ENCODE measurements at regions not wholly inside any gene's neighbourhood (a gene's known extent, or its start where the extent isn't known, plus 50 kb on each side); places are given as distances from the start of the nearest gene placed in this dataset.

DNA sequence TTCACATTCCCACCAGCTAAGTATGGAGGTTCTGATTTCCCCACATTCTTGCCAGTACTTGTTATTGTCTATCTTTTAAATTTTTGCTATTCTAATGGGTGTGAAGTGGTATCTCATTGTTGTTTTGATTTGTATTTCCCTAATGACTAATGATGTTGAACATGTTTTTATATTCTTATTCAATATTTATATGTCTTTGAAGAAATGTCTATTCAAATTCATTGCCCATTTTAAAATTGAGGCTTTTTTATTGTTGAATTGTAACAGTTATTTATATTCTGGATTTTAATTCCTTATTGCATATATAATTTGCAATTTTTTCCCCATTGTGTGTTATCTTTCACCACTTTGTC lies 255.3 kb downstream of the EDEM1 start:
- no peak overlapping the region for H3K27ac Mint-ChIP-seq
- no peak overlapping the region for H3K4me3 Mint-ChIP-seq
- H3K9me3 Mint-ChIP-seq, result no peaks in the 10 kb centered on the region
- H3K36me3 Mint-ChIP-seq (ENCODE audit: low read depth), result no peaks in the 10 kb centered on the region
- no peaks in the 10 kb centered on the region for H3K27me3 Mint-ChIP-seq
- H3K4me1 Mint-ChIP-seq (ENCODE audit: low read depth), result no peaks in the 10 kb centered on the region

DNA sequence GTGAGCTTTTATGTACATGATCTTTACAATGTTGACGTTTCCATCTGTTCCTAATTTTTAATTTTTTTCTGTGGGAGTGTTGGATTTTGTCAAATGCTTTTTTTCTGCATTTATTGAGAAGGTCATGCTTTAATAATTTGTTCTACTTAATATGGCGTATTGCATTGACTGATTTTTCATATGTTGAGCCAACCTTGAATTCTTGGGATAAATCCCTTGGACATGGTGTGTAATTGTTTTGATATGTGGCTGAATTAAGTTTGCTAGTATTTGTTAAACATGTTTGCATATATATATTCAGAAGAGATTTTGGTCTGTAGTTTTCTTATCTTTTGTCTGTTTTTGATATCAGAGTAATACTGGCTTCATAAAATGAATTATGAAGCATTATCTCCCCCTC lies 256.7 kb downstream of the EDEM1 start:
- no peak overlapping the region for H3K4me3 Mint-ChIP-seq
- no peaks in the 10 kb centered on the region for H3K4me1 Mint-ChIP-seq (ENCODE audit: low read depth)
- H3K27ac Mint-ChIP-seq, result no peak overlapping the region

DNA sequence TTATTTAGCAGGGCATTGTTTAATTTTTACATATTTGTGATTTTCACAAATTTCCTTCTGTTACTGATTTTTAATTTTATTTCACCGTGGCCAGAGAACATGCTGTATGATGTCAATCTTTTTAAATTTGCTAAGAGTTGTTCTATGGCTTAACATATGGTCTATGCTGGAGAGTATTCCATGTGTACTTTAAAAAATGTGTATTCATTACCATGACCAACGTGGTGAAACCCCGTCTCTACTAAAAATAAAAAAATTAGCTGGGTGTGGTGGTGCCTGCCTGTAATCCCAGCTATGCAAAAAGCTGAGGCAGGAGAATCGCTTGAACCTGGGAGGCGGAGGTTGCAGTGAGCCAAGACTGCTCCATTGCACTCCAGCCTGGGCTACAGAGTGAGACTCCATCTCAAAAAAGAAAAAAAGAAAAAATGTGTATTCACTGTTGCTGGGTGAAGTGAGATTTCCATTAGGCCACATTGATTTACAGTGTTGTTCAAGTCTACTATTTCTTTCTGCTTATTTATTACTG lies 258.2 kb downstream of the EDEM1 start:
- no peaks in the 10 kb centered on the region for H3K4me1 Mint-ChIP-seq (ENCODE audit: low read depth)

More for the DNA sequence above, 256.7 kb downstream of the EDEM1 start:
- Mint-ChIP-seq H3K9me3 (no peaks in the 10 kb centered on the region), H3K27me3 (no peaks in the 10 kb centered on the region), H3K36me3 (ENCODE audit: low read depth) (no peaks in the 10 kb centered on the region)

DNA sequence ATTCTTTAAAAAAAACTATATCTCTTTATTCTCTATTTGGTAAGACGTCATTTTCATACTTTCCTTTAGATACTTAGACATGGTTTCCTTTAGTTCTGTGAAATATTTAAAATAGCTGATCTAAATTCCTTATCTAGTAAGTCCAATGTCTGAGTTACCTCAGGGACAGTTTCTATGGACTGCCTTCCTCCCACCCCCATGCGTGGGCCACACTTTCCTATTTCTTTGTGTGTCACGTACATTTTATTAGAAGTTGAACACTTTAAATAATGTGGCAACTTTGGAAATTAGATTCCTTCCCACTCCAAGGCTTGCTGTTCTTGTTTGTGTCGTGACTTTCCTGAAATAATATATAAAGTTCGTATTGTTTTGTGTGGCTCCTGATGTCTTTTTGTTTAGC lies 260.7 kb downstream of the EDEM1 start:
- Mint-ChIP-seq H3K4me1 (ENCODE audit: low read depth) (no peaks in the 10 kb centered on the region), H3K9me3 (no peaks in the 10 kb centered on the region), H3K4me3 (no peak overlapping the region), H3K27me3 (peaks cover 7% of the 10 kb centered on the region), H3K36me3 (ENCODE audit: low read depth) (no peaks in the 10 kb centered on the region), H3K27ac (no peak overlapping the region)

More for the DNA sequence above, 258.2 kb downstream of the EDEM1 start:
- no peaks in the 10 kb centered on the region for H3K9me3 Mint-ChIP-seq
- no peaks in the 10 kb centered on the region for H3K36me3 Mint-ChIP-seq (ENCODE audit: low read depth)
- H3K4me3 Mint-ChIP-seq, result no peak overlapping the region
- H3K27me3 Mint-ChIP-seq, result peaks cover 7% of the 10 kb centered on the region
- H3K27ac Mint-ChIP-seq, result no peak overlapping the region

DNA sequence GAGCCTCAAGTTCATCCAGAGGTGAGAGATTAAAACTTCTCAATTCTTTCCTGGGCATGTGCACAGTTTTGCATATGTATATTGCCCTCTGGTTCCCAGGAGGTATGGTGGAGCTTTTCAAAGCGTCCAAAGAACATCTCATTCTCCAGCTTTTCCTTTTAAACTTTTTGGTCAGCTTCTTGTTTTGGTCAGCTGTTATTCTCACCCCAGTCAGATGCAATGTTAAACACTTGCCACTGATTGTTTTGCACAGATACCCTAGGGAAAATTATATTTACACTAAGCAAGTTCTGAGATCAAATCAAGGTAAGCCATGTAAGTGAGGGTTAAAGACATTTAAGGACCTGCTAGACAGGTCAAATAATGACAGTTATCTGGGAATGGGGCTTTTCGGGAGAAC lies 261.3 kb downstream of the EDEM1 start:
- Mint-ChIP-seq H3K27ac (no peak overlapping the region), H3K4me1 (ENCODE audit: low read depth) (no peaks in the 10 kb centered on the region), H3K27me3 (peaks cover 7% of the 10 kb centered on the region), H3K9me3 (no peaks in the 10 kb centered on the region), H3K36me3 (ENCODE audit: low read depth) (no peaks in the 10 kb centered on the region), H3K4me3 (no peak overlapping the region)

DNA sequence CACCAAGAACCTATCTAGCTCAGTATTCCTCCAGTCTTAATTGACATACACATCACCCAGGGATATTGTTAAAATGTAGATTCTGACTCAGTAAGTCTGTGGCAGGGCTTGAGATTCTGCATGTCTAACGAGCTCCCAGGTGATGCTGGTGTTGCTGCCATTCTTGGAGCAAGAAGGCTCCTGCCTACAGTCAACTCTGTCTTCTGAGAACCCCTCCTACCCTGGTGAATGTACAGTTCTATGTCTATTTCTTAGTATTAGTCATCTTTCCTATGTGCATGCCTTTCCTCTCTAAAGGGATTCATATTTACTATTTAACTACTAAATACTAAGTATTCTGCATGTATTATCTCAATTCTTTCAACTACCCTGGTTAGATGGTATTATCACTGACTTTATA lies 268.7 kb downstream of the EDEM1 start:
- H3K4me3 Mint-ChIP-seq, result no peak overlapping the region
- no peak overlapping the region for H3K27ac Mint-ChIP-seq
- no peaks in the 10 kb centered on the region for H3K4me1 Mint-ChIP-seq (ENCODE audit: low read depth)
- H3K36me3 Mint-ChIP-seq (ENCODE audit: low read depth), result no peaks in the 10 kb centered on the region
- peaks cover 12% of the 10 kb centered on the region for H3K27me3 Mint-ChIP-seq
- H3K9me3 Mint-ChIP-seq, result no peaks in the 10 kb centered on the region

DNA sequence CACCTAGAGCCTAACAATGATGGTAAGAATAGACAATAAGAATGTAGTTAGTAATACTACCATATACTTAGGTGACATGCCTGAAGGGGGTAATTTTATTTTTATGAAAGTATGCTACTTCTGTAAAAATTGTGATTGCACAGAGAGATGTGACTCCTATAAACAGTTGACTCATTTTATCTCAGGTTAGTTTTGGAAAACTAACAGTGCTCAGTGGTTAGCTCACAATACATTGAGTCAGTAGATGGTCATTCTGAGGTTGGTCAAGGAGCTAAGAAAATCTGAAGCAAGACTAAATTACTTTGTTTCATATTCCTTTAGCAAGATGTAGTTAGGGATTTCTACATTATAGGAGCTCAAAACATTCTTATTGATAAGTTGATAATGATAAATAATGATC lies 271.0 kb downstream of the EDEM1 start:
- Mint-ChIP-seq H3K27ac (no peak overlapping the region), H3K4me1 (ENCODE audit: low read depth) (no peaks in the 10 kb centered on the region), H3K36me3 (ENCODE audit: low read depth) (no peaks in the 10 kb centered on the region), H3K4me3 (no peak overlapping the region), H3K27me3 (peaks cover 12% of the 10 kb centered on the region), H3K9me3 (no peaks in the 10 kb centered on the region)

DNA sequence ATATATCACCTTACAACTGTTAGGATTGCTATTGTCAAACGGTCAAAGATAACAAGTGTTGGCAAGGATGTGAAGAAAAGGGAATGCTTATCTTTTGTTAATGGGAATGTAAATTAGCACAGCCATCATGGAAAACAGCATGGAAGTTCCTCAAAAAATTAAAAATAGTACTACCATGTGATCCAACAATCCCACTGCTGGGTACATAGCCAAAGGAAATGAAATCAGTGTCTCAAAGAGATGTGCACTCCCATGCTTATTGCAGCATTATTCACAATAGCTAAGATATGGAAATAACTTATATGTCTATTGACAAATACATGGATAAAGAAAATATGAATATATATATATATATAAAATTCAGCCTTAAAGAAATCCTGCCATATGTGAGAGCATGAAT lies 274.6 kb downstream of the EDEM1 start:
- Mint-ChIP-seq H3K36me3 (ENCODE audit: low read depth) (no peaks in the 10 kb centered on the region), H3K27ac (no peak overlapping the region), H3K4me3 (no peak overlapping the region), H3K27me3 (peaks cover 7% of the 10 kb centered on the region), H3K4me1 (ENCODE audit: low read depth) (no peaks in the 10 kb centered on the region), H3K9me3 (no peaks in the 10 kb centered on the region)

DNA sequence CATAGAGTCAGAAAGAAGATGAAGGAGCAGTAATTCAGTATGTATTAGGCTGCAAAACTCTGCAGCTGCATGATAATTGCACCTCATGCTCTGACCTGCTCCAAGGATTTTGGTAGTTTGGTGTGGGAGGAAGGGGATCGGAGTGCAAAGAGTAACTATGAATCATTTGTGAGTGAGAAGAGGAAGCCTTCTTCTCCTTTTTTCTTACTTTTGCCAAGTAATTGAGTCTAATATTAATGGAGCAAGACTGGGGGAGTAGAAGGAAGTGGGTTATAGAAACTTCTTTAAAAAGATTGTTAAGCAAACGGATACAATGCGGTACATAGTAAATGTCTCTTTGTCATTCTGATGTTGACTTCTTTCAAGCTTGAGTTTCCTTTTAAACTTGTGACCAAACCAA lies 276.5 kb downstream of the EDEM1 start:
- H3K36me3 Mint-ChIP-seq (ENCODE audit: low read depth), result no peaks in the 10 kb centered on the region
- no peak overlapping the region for H3K4me3 Mint-ChIP-seq
- no peaks in the 10 kb centered on the region for H3K9me3 Mint-ChIP-seq
- H3K27me3 Mint-ChIP-seq, result peaks cover 7% of the 10 kb centered on the region
- H3K4me1 Mint-ChIP-seq (ENCODE audit: low read depth), result no peaks in the 10 kb centered on the region
- no peak overlapping the region for H3K27ac Mint-ChIP-seq

DNA sequence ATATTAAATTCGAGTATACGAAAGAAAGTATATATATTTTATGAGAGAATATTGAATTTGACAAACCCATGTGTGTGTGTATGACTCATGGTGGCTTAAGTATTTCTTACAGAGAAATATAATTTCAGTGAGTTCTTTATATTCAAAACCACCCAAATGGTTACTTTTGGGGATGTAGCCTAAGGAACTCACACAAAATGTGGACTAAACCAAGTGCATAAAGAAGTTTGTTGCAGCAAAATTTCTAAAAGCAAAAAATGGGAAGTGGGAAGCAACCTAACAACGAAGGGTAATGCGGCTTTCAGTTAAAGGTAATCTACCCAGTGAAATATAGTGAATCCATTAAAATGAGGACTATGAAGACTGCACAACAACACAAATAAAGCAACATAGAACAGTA lies 277.1 kb downstream of the EDEM1 start:
- no peaks in the 10 kb centered on the region for H3K9me3 Mint-ChIP-seq
- H3K27ac Mint-ChIP-seq, result no peak overlapping the region
- no peak overlapping the region for H3K4me3 Mint-ChIP-seq
- H3K4me1 Mint-ChIP-seq (ENCODE audit: low read depth), result no peaks in the 10 kb centered on the region
- H3K27me3 Mint-ChIP-seq, result peaks cover 7% of the 10 kb centered on the region
- no peaks in the 10 kb centered on the region for H3K36me3 Mint-ChIP-seq (ENCODE audit: low read depth)

DNA sequence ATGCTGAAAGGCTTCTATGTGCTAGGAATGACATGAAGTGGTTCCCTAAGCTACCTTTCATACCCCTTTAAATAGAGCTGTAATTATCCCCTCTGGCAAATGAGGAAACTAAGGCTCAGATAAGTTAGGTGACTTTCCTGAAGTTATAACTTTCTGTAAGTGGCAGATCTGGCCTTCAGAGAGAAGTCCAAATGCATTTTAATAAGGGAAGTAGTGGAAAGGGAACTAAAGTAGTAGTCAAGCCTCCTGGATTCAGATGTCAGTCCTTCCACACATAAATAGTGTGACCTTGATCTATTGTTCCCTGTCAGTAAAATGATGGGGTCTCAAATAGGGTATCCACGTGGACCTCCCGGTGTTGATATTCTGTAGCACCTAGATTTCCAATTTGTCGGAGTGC lies 277.7 kb downstream of the EDEM1 start:
- Mint-ChIP-seq H3K27me3 (peaks cover 1% of the 10 kb centered on the region), H3K36me3 (ENCODE audit: low read depth) (no peaks in the 10 kb centered on the region), H3K4me3 (no peak overlapping the region), H3K27ac (no peak overlapping the region), H3K4me1 (ENCODE audit: low read depth) (no peaks in the 10 kb centered on the region), H3K9me3 (no peaks in the 10 kb centered on the region)

DNA sequence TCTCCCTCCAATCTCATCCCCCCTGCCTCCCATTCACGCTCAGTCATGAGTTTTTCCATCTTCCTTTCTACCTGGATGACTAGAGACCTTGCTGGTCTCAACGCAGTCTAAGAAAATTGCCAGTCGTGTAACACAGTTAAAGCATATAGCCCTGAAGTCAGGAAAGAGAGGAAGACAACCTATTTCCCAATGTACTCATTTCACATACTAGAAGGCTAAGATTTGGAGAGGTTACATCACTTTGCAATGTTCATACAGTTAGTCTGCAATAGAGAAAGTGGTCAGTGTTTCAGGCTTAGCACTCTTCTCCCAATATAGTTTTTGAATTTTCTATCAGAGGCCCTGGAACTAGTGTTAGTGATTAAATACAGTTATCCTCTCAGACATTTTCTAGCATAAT lies 278.6 kb downstream of the EDEM1 start:
- no peaks in the 10 kb centered on the region for H3K9me3 Mint-ChIP-seq
- no peak overlapping the region for H3K27ac Mint-ChIP-seq
- no peaks in the 10 kb centered on the region for H3K27me3 Mint-ChIP-seq
- H3K36me3 Mint-ChIP-seq (ENCODE audit: low read depth), result no peaks in the 10 kb centered on the region
- no peak overlapping the region for H3K4me3 Mint-ChIP-seq
- H3K4me1 Mint-ChIP-seq (ENCODE audit: low read depth), result no peaks in the 10 kb centered on the region

DNA sequence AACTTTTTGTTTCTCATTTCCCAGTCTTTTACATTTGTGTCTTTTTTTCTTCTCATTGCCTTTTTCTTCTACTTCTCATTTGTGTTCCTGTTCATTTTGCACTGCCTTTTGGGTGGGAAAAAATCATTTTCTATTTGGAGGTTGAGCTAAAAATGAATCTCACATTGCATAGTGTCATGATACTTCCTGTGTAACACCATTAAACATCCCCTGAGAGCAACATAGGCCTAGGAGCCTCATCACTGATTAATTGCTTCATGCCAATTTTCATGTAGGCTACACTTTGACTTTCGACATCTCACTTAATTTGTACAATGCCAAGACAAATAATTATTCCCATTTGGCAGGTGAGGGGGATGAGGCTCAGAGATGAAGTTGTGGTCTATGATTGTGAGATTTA lies 279.2 kb downstream of the EDEM1 start:
- Mint-ChIP-seq H3K36me3 (ENCODE audit: low read depth) (no peaks in the 10 kb centered on the region), H3K4me3 (no peak overlapping the region), H3K27me3 (no peaks in the 10 kb centered on the region), H3K4me1 (ENCODE audit: low read depth) (no peaks in the 10 kb centered on the region), H3K27ac (no peak overlapping the region), H3K9me3 (no peaks in the 10 kb centered on the region)

DNA sequence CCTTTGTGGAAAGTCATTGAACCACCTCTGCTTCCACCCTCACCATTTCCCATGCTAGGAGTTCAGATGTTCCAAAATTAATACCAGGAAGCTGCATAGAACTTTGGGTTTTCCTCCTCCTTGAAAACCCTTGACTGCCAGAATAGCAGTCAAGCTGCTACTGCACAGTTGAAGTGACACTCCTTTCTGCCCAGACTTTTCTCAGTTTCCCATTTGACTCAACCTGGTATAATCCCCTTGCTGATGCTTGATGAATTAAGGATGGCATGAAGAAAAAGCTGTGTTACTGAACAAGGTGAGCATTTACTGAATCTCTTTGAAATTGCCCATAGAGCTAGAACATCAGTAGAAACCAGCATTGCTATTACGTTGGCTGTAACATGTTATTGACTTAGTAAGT lies 286.0 kb downstream of the EDEM1 start:
- Mint-ChIP-seq H3K9me3 (peaks cover 2% of the 10 kb centered on the region), H3K4me3 (no peak overlapping the region), H3K27me3 (no peaks in the 10 kb centered on the region), H3K27ac (no peak overlapping the region), H3K36me3 (ENCODE audit: low read depth) (no peaks in the 10 kb centered on the region), H3K4me1 (ENCODE audit: low read depth) (no peaks in the 10 kb centered on the region)

DNA sequence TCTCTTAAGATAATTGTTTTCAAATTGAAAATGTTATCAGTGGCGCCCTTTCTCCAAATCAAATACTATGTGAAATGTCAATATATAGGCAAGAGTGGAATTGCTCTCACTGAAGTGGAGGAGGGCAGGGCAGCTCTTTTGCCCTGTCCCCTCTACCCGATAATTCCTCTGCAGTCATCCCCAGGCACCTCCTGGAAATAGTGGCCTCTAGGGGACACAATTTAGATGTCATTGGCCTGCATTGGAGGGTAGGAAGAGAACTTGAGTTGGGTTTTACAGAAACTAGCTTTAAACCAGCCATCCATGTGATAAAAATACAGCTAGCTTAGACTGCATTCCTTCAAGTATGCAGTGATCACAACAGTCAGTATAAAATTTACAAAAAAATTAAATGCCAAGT lies 288.9 kb downstream of the EDEM1 start:
- Mint-ChIP-seq H3K4me1 (ENCODE audit: low read depth) (no peaks in the 10 kb centered on the region), H3K27me3 (no peaks in the 10 kb centered on the region), H3K9me3 (peaks cover 2% of the 10 kb centered on the region), H3K4me3 (no peak overlapping the region), H3K36me3 (ENCODE audit: low read depth) (no peaks in the 10 kb centered on the region), H3K27ac (no peak overlapping the region)

DNA sequence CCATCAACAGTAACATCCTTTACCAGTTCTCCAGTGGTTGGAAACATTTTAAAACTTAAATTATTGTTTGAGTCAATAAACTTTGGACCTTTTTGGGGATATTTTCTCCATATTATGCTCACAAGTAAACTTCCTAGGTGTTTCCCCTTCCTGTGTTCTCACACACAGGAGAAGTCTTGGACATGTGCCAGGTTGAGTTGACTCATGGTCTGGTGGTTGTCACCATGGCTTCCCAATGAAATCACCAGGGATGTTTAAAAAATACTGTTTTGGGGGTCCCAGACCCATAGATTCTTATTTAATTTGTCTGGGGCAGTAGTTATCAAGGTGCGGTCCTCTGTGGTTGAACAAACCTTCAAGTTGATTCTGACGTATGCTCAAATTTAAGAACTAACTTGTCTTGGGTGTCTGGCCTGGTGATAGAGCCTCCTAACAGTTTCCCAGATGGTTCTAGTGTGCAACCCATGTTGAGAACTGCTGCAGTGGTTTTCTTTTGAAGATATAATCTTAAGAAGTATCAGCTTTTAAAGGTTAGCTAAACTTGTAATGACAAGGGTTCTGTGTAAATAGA lies 291.8 kb downstream of the EDEM1 start:
- H3K27ac Mint-ChIP-seq, result no peak overlapping the region
- H3K36me3 Mint-ChIP-seq (ENCODE audit: low read depth), result no peaks in the 10 kb centered on the region
- no peaks in the 10 kb centered on the region for H3K27me3 Mint-ChIP-seq
- H3K4me3 Mint-ChIP-seq, result no peak overlapping the region
- H3K9me3 Mint-ChIP-seq, result peaks cover 2% of the 10 kb centered on the region
- no peaks in the 10 kb centered on the region for H3K4me1 Mint-ChIP-seq (ENCODE audit: low read depth)
